HFF-Myc (cell line): ENCODE measurements at regions not wholly inside any gene's neighbourhood (a gene's known extent, or its start where the extent isn't known, plus 50 kb on each side); places are given as distances from the start of the nearest gene placed in this dataset.
"Not testable (repeated sequence)": the region's sequence is repeated elsewhere in the genome, so short reads cannot be mapped to it uniquely, and the experiment has no call there.

Source experiments
- DNase-seq: peaks from one replicate; pipeline ENCODE4 v3.0.0-alpha.2; 2011; ENCODE audit warnings: low read depth; ENCODE audit errors: extremely low read depth
- H3K4me3 ChIP-seq: replicated peaks from 2 replicates; pipeline ENCODE4 v1.5.1; 2011; ENCODE audit warnings: low read depth, mild to moderate bottlenecking, control low read depth, low read length
- TF ChIP-seq, protein P1 (sequence below): IDR thresholded peaks from 2 replicates; pipeline ENCODE4 v1.5.1; 2012; ENCODE audit warnings: mild to moderate bottlenecking, low read depth, low read length, control low read depth; ENCODE audit errors: missing control alignments

DNA sequence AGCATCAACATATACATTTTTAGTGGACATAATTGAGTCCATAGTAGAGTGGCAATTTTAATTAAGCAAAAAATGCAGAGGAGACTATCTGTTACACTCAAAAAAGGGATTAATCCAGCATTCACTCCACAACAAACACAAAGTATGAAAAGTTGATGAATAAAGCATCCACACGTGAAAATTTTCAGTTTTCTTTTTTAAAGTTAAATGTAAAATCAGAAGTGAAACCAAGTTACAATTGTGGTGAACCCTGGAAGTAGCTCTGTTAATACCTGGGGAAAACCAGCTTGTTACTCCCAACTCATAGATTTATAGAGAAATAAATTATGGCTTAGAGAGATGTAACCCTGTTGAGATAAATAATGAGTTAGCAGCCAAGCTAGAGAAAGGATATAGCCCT lies 807.8 kb downstream of the TRIB2 start:
- TF ChIP-seq, protein P1, sequence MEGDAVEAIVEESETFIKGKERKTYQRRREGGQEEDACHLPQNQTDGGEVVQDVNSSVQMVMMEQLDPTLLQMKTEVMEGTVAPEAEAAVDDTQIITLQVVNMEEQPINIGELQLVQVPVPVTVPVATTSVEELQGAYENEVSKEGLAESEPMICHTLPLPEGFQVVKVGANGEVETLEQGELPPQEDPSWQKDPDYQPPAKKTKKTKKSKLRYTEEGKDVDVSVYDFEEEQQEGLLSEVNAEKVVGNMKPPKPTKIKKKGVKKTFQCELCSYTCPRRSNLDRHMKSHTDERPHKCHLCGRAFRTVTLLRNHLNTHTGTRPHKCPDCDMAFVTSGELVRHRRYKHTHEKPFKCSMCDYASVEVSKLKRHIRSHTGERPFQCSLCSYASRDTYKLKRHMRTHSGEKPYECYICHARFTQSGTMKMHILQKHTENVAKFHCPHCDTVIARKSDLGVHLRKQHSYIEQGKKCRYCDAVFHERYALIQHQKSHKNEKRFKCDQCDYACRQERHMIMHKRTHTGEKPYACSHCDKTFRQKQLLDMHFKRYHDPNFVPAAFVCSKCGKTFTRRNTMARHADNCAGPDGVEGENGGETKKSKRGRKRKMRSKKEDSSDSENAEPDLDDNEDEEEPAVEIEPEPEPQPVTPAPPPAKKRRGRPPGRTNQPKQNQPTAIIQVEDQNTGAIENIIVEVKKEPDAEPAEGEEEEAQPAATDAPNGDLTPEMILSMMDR, result no peak
- H3K4me3 ChIP-seq, result no peak overlapping the region
- DNase-seq, result no peak

- not testable (repeated sequence) for DNase-seq, H3K4me3 ChIP-seq
Measured at GRCh38 chr2:13531735-13532410, 815.1 kb downstream of the TRIB2 start.

- not testable (repeated sequence) for DNase-seq, H3K4me3 ChIP-seq
Measured at GRCh38 chr2:13532781-13533523, 816.2 kb downstream of the TRIB2 start.

- no peak overlapping the region for H3K4me3 ChIP-seq
- DNase-seq, result no peak
- TF ChIP-seq, protein P1, result no peak
Measured at GRCh38 chr2:13533524-13533922, 816.8 kb downstream of the TRIB2 start.

GRCh38 chr2:13536941-13537340 lies 820.2 kb downstream of the TRIB2 start:
- H3K4me3 ChIP-seq, result no peak overlapping the region
- TF ChIP-seq, protein P1, result no peak
- no peak for DNase-seq

DNA sequence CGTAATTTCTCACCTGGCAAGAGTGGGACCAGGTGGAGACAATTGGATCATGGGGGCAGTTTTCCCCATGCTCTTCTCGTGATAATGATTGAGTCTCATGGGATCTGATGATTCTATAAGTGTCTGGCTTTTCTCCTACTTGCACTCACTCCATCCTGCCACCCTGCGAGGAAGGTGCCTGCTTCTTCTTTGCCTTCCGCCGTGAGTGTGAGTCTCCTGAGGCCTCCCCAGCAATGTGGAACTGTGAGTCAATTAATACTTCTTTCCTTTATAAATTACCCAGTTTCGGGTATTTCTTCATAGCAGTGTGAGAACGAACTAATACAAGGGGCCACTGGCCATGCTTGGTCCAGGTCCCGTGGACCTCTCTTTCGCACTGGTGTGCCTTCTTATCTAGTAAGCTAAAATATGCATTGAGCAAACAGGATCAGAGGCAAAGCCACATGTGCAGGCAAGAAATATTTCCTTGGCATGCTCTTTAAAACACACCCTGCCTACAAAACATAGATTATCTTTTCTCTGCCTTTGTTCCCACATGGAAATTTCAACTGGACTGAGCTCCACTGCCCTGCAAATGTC lies 821.1 kb downstream of the TRIB2 start:
- H3K4me3 ChIP-seq, result no peak overlapping the region
- TF ChIP-seq, protein P1, result no peak
- DNase-seq, result no peak

GRCh38 chr2:13539296-13539695 lies 822.6 kb downstream of the TRIB2 start:
- TF ChIP-seq, protein P1, result no peak
- H3K4me3 ChIP-seq, result no peak overlapping the region
- DNase-seq, result no peak
